ENCODE measurements at regions not wholly inside any gene's neighbourhood (a gene's known extent, or its start where the extent isn't known, plus 50 kb on each side); places are given as distances from the start of the nearest gene placed in this dataset.

- TF ChIP-seq, protein P1, sequence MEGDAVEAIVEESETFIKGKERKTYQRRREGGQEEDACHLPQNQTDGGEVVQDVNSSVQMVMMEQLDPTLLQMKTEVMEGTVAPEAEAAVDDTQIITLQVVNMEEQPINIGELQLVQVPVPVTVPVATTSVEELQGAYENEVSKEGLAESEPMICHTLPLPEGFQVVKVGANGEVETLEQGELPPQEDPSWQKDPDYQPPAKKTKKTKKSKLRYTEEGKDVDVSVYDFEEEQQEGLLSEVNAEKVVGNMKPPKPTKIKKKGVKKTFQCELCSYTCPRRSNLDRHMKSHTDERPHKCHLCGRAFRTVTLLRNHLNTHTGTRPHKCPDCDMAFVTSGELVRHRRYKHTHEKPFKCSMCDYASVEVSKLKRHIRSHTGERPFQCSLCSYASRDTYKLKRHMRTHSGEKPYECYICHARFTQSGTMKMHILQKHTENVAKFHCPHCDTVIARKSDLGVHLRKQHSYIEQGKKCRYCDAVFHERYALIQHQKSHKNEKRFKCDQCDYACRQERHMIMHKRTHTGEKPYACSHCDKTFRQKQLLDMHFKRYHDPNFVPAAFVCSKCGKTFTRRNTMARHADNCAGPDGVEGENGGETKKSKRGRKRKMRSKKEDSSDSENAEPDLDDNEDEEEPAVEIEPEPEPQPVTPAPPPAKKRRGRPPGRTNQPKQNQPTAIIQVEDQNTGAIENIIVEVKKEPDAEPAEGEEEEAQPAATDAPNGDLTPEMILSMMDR (IDR thresholded peaks at IDR 0.05 in 8 of 11, conservative IDR thresholded peaks at IDR 0.05 in 3 of 11), result no peak
- TF ChIP-seq POLR2A (IDR thresholded peaks at IDR 0.05), result no peak
These were observed 427.0 kb downstream of the UQCRFS1 start for GRCh38 chr19:28785971-28786370.

Data from spleen (tissue), 7 donors.